Muscle of arm (tissue), 1 donor: ENCODE measurements at regions not wholly inside any gene's neighbourhood (a gene's known extent, or its start where the extent isn't known, plus 50 kb on each side); places are given as distances from the start of the nearest gene placed in this dataset.

ENCODE experiments used
- DNase-seq: peaks from one replicate; pipeline ENCODE4 v3.0.0-alpha.2; 2013

DNA sequence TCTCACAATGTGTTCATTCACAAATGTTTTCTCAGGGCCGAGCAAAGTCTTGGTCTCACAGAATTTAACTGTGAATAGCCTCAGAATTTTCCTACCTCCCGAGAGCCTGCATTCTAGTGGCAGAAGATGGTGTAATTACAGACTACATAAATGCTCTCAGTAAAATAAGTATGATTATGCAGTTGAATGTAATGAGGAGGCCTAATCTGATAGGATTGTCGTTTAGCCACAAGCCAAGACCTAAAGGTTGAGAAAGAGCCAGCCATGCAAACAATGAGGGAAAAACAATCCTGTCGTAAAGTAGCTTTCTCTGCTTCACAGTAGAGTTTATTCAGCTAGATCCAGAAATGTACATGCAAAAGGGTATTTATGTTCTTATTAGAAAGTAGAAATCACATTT lies 607.8 kb upstream of the B3GALT2 start:
- DNase-seq, result no peak

DNA sequence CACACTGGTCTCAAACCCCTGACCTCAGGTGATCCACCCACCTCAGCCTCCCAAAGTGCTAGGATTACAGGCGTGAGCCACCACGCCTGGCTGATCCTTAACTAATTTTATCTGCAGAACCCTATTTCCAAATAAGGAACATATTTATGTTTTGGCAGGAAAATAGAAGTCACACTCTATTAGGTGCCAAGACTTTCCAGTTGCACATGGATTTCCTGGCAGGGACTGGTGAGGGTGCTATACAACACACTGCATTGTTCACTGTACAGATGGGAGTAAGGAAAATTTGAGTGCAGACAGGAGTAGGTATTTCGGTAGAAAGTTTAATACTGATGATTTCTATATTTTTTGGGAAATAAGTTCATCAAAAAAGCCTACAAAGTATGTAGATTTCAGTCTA lies 605.3 kb upstream of the B3GALT2 start:
- DNase-seq, result no peak

GRCh38 chr1:193787061-193787460 lies 600.6 kb upstream of the B3GALT2 start:
- DNase-seq, result no peak

- DNase-seq, result no peak
These were observed 599.5 kb upstream of the B3GALT2 start for GRCh38 chr1:193785850-193786420.

- no peak for DNase-seq
These were observed 588.3 kb upstream of the B3GALT2 start for GRCh38 chr1:193774536-193775323.

DNA sequence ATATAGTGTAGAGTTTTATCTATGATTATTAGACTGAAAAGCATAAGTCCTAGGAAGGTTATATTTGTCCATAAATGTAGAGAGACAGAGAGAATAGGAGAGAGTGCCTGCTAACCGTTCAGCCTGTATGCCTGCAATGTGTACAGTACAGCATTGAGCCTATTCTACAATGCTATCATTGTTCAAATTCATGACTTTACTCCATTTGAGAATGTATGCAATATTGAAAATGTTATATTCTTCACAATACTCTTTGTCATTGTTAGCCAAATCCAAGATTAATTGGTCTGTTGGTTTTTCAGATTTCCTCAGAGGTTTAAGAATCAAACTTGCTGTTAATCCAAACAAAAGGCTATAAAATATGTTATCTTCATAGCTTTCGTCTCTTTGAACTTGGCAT lies 585.2 kb upstream of the B3GALT2 start:
- no peak for DNase-seq

DNA sequence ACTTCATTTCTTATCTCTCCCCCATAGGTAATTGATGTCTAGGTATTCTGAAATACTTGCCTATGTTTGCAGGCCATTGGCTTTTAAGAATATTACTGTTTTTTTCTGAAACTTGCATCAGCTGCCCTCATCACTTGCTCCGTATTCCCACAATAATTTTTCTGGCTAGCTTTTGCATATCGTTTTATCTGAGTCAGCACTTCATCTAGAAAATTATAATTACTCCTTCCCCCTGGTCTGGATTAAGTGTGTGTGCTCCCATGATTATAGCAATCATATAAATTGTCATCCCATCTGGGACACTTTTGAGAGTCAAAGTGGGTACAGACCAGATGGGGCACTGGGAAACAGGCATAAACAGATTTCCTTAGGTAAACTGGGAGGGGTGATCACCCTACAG lies 583.2 kb upstream of the B3GALT2 start:
- DNase-seq, result no peak

- no peak for DNase-seq
These were observed 581.5 kb upstream of the B3GALT2 start for GRCh38 chr1:193767886-193768285.

DNA sequence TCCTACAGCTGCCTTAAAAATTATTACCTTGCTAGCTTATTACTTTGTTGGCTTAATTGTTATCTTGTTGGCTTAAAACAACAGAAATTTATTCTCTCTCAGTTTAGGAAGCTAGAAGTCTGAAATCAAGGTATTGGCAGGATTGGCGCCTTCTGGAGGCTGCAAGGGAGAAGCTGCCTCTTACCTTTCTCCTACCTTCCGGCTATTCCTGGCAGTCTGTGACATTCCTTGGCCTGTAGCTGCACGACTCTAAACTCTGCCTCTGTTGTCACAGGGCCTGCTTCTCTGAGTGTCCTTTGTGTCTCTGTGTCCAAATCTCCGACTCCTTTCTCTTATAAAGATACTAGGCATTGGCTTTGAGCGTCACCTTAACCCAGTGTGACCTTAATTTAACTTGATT lies 579.9 kb upstream of the B3GALT2 start:
- no peak for DNase-seq

DNA sequence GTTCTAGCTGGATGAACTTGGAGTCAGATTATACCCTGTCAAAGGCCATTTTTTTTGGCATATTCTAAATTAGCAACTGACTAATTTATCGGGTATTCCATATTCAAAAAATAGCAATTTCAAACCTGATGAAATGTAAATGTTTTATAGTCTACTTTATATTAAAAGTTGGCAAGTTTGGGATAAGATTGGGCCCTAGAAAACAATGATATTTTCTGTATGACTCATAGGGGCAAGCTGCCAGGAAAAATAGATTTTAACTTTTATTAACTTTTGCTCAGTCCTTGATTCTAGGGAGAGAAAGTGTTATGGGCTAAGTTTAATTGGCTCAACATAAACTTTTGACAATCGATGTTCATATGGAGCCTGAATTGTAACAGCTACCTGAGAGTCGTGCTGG lies 576.9 kb upstream of the B3GALT2 start:
- peak; percentile 49 for DNase-seq

DNA sequence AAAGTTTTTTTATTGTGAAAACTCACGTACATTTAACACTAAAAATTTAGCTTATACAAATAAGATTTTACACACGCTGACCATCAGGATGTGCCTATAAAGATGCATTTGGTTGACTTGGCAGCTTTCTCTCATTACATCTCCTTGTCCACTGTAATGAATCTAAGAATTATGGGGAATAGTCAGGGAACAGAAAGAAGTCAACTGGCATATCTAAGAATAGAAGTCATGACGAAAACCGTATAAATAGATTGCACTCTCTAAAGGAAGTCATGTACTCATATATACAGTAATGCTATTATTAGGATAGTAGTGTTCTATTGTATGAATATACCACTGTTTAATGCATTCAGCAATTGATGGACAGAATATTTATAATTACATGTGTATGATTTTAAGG lies 575.8 kb upstream of the B3GALT2 start:
- no peak for DNase-seq

DNA sequence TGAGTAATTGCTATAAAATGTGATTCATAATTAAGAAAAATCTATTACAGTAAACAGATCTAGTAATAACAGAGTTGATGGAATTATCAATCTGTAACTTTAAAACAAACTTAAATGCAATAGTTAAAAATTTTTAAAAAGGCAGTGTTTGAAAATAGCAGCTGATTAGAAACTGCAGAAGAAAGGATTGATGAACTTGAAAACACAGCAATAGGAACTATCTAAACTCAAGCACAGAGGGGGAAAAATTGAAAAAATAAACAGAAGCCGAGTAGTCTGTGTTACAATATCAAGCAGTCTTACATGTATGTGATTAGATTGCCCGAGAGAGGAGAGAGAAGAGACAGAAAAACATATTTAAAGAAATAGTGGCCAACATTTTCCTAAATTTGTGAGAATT lies 569.0 kb upstream of the B3GALT2 start:
- DNase-seq, result no peak

- DNase-seq, result no peak
These were observed 568.5 kb upstream of the B3GALT2 start for GRCh38 chr1:193754732-193755427.

DNA sequence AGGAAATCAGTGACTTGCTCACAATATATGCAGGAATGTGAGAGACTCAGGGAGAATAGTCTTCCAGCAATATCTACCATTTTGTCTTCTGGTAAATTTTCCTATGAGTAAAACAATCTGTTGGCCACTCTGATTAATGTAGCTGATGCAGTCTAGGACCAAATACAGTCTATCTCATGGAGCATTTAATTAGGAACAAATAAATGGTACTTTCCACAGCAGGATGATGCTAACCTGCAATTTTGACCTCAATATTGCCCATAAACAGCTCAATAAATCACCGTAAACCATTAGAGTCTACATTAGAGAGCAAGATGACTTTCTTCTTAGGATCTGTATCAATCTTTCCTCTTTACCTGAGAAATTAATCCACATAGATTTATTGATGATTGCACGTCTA lies 567.7 kb upstream of the B3GALT2 start:
- DNase-seq, result no peak

- DNase-seq, result no peak
These were observed 566.8 kb upstream of the B3GALT2 start for GRCh38 chr1:193753038-193753756.

- DNase-seq, result no peak
These were observed 563.5 kb upstream of the B3GALT2 start for GRCh38 chr1:193749868-193750267.

DNA sequence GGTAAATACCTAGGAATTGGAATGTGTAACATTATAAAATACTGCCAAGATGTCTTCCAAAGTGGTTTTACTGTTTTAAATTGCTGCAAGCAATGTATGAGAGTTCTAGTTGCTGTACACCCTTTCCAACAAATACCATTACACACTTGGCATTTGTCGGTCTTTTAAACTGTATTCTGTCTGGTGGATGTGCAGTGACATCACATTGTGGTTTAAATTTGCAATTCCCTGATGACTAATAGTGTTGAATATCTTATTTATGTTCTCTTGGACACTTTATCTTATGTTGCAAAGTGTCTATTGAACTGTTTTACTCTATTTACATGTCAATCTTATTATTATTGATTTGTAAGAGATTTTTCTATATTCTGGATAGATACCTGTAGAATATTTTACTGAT lies 561.2 kb upstream of the B3GALT2 start:
- DNase-seq, result no peak

GRCh38 chr1:193741228-193741627 lies 554.8 kb upstream of the B3GALT2 start:
- DNase-seq, result no peak

DNA sequence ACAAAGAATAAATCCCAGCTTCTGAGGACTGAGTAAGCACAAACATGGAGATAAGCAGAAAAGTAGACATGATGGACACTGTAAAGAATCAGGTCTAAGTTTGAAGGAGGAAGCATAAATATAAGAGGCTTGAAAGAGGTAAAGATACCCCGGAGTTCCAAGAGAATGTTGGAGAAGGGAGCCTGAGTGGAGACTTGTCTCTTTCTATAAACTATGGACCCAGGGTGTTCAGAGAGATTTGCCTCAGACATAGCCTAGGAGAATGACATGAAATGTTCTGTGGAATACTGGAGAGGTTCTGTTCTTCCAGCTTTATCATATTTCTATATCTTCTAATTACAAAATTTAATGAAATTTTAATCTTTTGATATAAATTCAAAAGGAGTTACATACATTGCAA lies 554.3 kb upstream of the B3GALT2 start:
- DNase-seq, result no peak

DNA sequence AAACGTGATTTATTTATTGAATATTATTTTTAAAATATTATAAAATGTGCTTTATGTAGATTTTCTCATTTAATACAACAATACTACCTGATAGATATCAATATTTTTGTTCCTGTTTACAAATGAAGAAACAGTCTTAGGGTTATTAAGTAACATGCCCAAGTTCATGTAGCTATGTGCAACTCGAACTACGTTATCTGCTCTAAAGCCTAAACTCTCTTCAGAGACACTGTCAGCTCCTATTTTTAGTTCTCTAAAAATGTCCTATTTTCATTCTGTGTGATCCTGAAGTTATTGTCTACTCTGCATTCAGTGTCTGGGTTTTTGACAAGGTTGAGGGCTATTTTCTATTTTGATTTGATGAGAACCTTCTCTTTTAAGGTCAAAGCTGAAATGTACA lies 550.1 kb upstream of the B3GALT2 start:
- DNase-seq, result no peak

GRCh38 chr1:193733674-193734073 lies 547.3 kb upstream of the B3GALT2 start:
- no peak for DNase-seq

DNA sequence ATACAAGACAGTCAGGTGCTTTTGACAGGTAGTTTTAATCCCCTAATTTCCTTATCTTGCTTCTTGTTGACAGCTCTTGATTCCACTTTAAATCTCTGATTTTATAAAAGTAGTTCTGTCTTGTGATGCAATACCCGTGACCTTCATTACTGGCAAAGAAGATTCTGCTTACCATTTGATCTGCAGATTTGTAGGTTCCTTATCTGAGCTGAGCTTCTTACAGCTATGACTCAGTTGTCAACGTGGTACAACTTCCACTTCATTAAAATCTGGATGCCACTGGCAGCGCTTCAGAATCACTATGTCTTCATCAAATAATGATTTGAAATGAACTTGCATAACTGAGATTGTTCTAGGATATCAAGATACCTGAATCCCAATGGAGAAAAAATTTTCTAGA lies 543.6 kb upstream of the B3GALT2 start:
- DNase-seq, result no peak

- DNase-seq, result no peak
These were observed 543.0 kb upstream of the B3GALT2 start for GRCh38 chr1:193729429-193729828.
